ENCODE measurements at regions not wholly inside any gene's neighbourhood (a gene's known extent, or its start where the extent isn't known, plus 50 kb on each side); places are given as distances from the start of the nearest gene placed in this dataset.

DNA sequence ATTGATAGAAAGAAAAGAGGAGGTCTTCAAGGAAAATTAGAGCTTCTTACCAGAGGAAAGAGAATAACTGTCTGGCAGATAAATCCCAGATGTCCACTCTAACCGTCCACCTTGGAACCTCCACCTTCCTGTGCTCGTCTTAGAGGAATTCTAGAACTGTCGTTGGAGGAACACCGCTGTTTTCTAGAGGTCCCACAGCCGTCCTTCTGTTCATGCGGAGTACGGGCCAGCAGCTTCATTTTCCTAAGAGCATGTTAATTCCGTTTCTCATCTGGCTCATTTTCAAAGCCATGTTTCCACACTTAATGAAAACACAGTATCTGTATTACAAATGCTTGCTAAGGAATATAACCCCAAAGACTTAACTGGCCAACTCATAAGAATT lies 107.9 kb upstream of the ESRRB start:
- TF ChIP-seq, protein P1, sequence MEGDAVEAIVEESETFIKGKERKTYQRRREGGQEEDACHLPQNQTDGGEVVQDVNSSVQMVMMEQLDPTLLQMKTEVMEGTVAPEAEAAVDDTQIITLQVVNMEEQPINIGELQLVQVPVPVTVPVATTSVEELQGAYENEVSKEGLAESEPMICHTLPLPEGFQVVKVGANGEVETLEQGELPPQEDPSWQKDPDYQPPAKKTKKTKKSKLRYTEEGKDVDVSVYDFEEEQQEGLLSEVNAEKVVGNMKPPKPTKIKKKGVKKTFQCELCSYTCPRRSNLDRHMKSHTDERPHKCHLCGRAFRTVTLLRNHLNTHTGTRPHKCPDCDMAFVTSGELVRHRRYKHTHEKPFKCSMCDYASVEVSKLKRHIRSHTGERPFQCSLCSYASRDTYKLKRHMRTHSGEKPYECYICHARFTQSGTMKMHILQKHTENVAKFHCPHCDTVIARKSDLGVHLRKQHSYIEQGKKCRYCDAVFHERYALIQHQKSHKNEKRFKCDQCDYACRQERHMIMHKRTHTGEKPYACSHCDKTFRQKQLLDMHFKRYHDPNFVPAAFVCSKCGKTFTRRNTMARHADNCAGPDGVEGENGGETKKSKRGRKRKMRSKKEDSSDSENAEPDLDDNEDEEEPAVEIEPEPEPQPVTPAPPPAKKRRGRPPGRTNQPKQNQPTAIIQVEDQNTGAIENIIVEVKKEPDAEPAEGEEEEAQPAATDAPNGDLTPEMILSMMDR (conservative IDR thresholded peaks at IDR 0.05 in 1 of 2, IDR thresholded peaks at IDR 0.05 in 1 of 2; ENCODE audit: low read depth in 1 of 2, low read length in 2 of 2), result no peak
- TF ChIP-seq EZH2 (IDR thresholded peaks at IDR 0.05; ENCODE audit: low read length, missing control alignments), result no peak
